PC-3 (cell line): ENCODE measurements at regions not wholly inside any gene's neighbourhood (a gene's known extent, or its start where the extent isn't known, plus 50 kb on each side); places are given as distances from the start of the nearest gene placed in this dataset.

Source experiments
- ATAC-seq: fragments of 200-7000 bp; cut with Tn5 transposase; 2 replicates; pipeline ENCODE4 v1.9.1; 2020; ENCODE audit warnings: mild to moderate bottlenecking, moderate library complexity
- BruUV-seq: library from RNA; stranded (reverse); fragments of 400-500 nt; replicated peaks from 2 replicates; lab custom pipeline; 2021; lab: Mats Ljungman, UMichigan
- CTCF ChIA-PET: fragments of 300-600 bp; sonication (Branson Sonifier 250); formaldehyde crosslinking; loops from one replicate; lab custom pipeline; 2022; ENCODE audit warnings: antibody characterized with exemption; lab: Charles Lee
- POLR2A ChIA-PET: fragments of 300-600 bp; sonication (Branson Sonifier 250); formaldehyde crosslinking; loops from one replicate; lab custom pipeline; 2022; ENCODE audit warnings: antibody characterized with exemption; ENCODE audit not compliant: unreplicated experiment; lab: Charles Lee
- DNase-seq: peaks from one replicate; pipeline ENCODE4 v3.0.0-alpha.2; 2015
- H2AFZ ChIP-seq: fragments of 300-600 bp; sonication (generic); 2 replicates; pipeline ENCODE4 v1.6.0; 2016; ENCODE audit warnings: antibody characterized with exemption, low read length
- H3F3A ChIP-seq: fragments of 300-600 bp; sonication (generic); one replicate; pipeline ENCODE4 v1.6.0; 2017; ENCODE audit warnings: antibody characterized with exemption, low read length, control low read depth, mild to moderate bottlenecking; ENCODE audit not compliant: unreplicated experiment
- H3K27ac ChIP-seq: fragments of 300-600 bp; sonication (generic); 2 replicates; pipeline ENCODE4 v1.5.1; 2016; ENCODE audit warnings: mild to moderate bottlenecking, low read length
- H3K27me3 ChIP-seq: fragments of 300-600 bp; sonication (generic); 2 replicates; pipeline ENCODE4 v1.6.1; 2016; ENCODE audit warnings: low read length, mixed read lengths
- H3K36me3 ChIP-seq: fragments of 300-600 bp; sonication (generic); 2 replicates; pipeline ENCODE4 v1.6.1; 2016; ENCODE audit warnings: low read depth, mixed run types, low read length, mixed read lengths
- H3K4me1 ChIP-seq: fragments of 300-600 bp; sonication (generic); 2 replicates; pipeline ENCODE4 v1.5.1; 2016; ENCODE audit warnings: low read length; ENCODE audit not compliant: insufficient read depth
- H3K4me2 ChIP-seq: fragments of 300-600 bp; sonication (generic); 2 replicates; pipeline ENCODE4 v1.6.0; 2016; ENCODE audit warnings: low read length
- H3K4me3 ChIP-seq: fragments of 300-600 bp; sonication (generic); 2 replicates; pipeline ENCODE4 v1.5.1; 2016; ENCODE audit warnings: mild to moderate bottlenecking, low read length, mixed read lengths
- H3K79me2 ChIP-seq: fragments of 300-600 bp; sonication (generic); 2 replicates; pipeline ENCODE4 v1.6.1; 2017; ENCODE audit warnings: low read length, mixed read lengths
- H3K9ac ChIP-seq: fragments of 300-600 bp; sonication (generic); 2 replicates; pipeline ENCODE4 v1.6.0; 2016; ENCODE audit warnings: mild to moderate bottlenecking, low read length
- H3K9me2 ChIP-seq: fragments of 300-600 bp; sonication (generic); replicated peaks from 2 replicates; pipeline ENCODE4 v1.6.1; 2016; ENCODE audit warnings: mixed run types, low read length, mixed read lengths
- H3K9me3 ChIP-seq: fragments of 300-600 bp; sonication (generic); 2 replicates; pipeline ENCODE4 v1.6.1; 2016; ENCODE audit warnings: low read length, mixed read lengths
- H4K20me1 ChIP-seq: fragments of 300-600 bp; sonication (generic); 2 replicates; pipeline ENCODE4 v1.6.1; 2016; ENCODE audit warnings: low read length, mixed read lengths
- CTCF ChIP-seq: fragments of 300-600 bp; sonication (generic); conservative IDR thresholded peaks from 2 replicates; pipeline ENCODE4 v1.5.1; 2017; ENCODE audit warnings: antibody characterized with exemption, low read depth, mild to moderate bottlenecking, low read length
- EZH2 ChIP-seq: fragments of 300-600 bp; sonication (generic); IDR thresholded peaks from one replicate; pipeline ENCODE4 v1.6.1; 2017; ENCODE audit warnings: antibody characterized with exemption, mild to moderate bottlenecking, low read length; ENCODE audit not compliant: unreplicated experiment
- EZH2phosphoT487 ChIP-seq: fragments of 300-600 bp; sonication (generic); IDR thresholded peaks from 2 replicates; pipeline ENCODE4 v1.6.1; 2018; ENCODE audit warnings: mild to moderate bottlenecking, antibody characterized with exemption, low read length, borderline replicate concordance
- intact Hi-C: fragments of 100-400 bp; cut with micrococcal nuclease; formaldehyde crosslinking; loops from 2 replicates; pipeline ENCODE4 v1.9.0; 2023

GRCh38 chr4:22245294-22245693 lies 270.6 kb downstream of the ADGRA3 start:
- H3K4me1 ChIP-seq: peaks cover 17% of the 10 kb centered on the region
- H4K20me1 ChIP-seq: no peaks in the 10 kb centered on the region
- ChIA-PET POLR2A (no interaction called here), CTCF (no interaction called here)
- H3F3A ChIP-seq: no peaks in the 10 kb centered on the region
- no peak for TF ChIP-seq EZH2phosphoT487
- no peak for TF ChIP-seq EZH2
- no peak for TF ChIP-seq CTCF
- no peaks in the 10 kb centered on the region for H3K9me2 ChIP-seq
- intact Hi-C loops: loop anchor here (1.0 to 5.0 kb wide), 2 partner anchors 142 to 454 kb away; no protein-coding TSS in a partner anchor
- no TSS peak for BruUV-seq
- DNase-seq (peak; percentile 84), ATAC-seq (peak; percentile 96)
- no peak overlapping the region for H2AFZ ChIP-seq
- 0 out of 2 replicates have a peak overlapping the region, but pooled peaks have one; percentile 17 for H3K9ac ChIP-seq
- no peaks in the 10 kb centered on the region for H3K9me3 ChIP-seq
- H3K27me3 ChIP-seq: no peaks in the 10 kb centered on the region
- H3K79me2 ChIP-seq: no peaks in the 10 kb centered on the region
- H3K27ac ChIP-seq: peak overlapping the region; percentile 78
- no peak overlapping the region for H3K4me3 ChIP-seq
- H3K4me2 ChIP-seq: peak overlapping the region; percentile 63
- no peaks in the 10 kb centered on the region for H3K36me3 ChIP-seq

GRCh38 chr4:22241415-22241814 lies 274.5 kb downstream of the ADGRA3 start:
- BruUV-seq: no TSS peak
- TF ChIP-seq EZH2phosphoT487 (no peak), EZH2 (no peak), CTCF (no peak)

GRCh38 chr4:22240814-22241213 lies 275.1 kb downstream of the ADGRA3 start:
- Histone ChIP-seq H3K9ac (no peak overlapping the region), H3K4me1 (peaks cover 13% of the 10 kb centered on the region), H2AFZ (no peak overlapping the region), H3K36me3 (no peaks in the 10 kb centered on the region), H3K4me3 (no peak overlapping the region), H3K9me3 (no peaks in the 10 kb centered on the region), H4K20me1 (no peaks in the 10 kb centered on the region), H3K9me2 (no peaks in the 10 kb centered on the region), H3F3A (no peaks in the 10 kb centered on the region), H3K27ac (no peak overlapping the region), H3K4me2 (no peak overlapping the region), H3K27me3 (no peaks in the 10 kb centered on the region), H3K79me2 (no peaks in the 10 kb centered on the region)
- DNase-seq: no peak
- TF ChIP-seq CTCF (no peak), EZH2phosphoT487 (no peak), EZH2 (no peak)
- POLR2A ChIA-PET: no interaction called here
- BruUV-seq: no TSS peak
- CTCF ChIA-PET: no interaction called here
- intact Hi-C loops: no loop called here
- ATAC-seq: peak; percentile 40; the same call in 1 of the 2 replicates

More at GRCh38 chr4:22241415-22241814, 274.5 kb downstream of the ADGRA3 start:
- no peak overlapping the region for H2AFZ ChIP-seq
- DNase-seq: no peak
- ATAC-seq: no peak
- no peaks in the 10 kb centered on the region for H3K36me3 ChIP-seq
- no peaks in the 10 kb centered on the region for H3K9me3 ChIP-seq
- no peak overlapping the region for H3K4me3 ChIP-seq
- H4K20me1 ChIP-seq: no peaks in the 10 kb centered on the region
- ChIA-PET POLR2A (no interaction called here), CTCF (no interaction called here)
- H3K4me2 ChIP-seq: no peak overlapping the region
- intact Hi-C loops: no loop called here
- H3K79me2 ChIP-seq: no peaks in the 10 kb centered on the region
- no peak overlapping the region for H3K27ac ChIP-seq
- no peaks in the 10 kb centered on the region for H3F3A ChIP-seq
- H3K4me1 ChIP-seq: peaks cover 17% of the 10 kb centered on the region
- H3K9me2 ChIP-seq: no peaks in the 10 kb centered on the region
- H3K9ac ChIP-seq: no peak overlapping the region
- no peaks in the 10 kb centered on the region for H3K27me3 ChIP-seq
